IPS DF 6.9 (cell line): ENCODE measurements at regions not wholly inside any gene's neighbourhood (a gene's known extent, or its start where the extent isn't known, plus 50 kb on each side); places are given as distances from the start of the nearest gene placed in this dataset.

ENCODE experiments used
- DNase-seq: peaks from one replicate; pipeline ENCODE4 v3.0.0-alpha.2; 2013; ENCODE audit warnings: low read depth, low spot score
- H3K27ac ChIP-seq: one replicate; pipeline ENCODE4 v1.5.1; 2013; ENCODE audit warnings: low read length, control low read depth
- H3K27me3 ChIP-seq: 2 replicates; pipeline ENCODE4 v1.6.1; 2013; ENCODE audit warnings: mild to moderate bottlenecking, low read length; ENCODE audit not compliant: control insufficient read depth, insufficient read depth
- H3K36me3 ChIP-seq: 2 replicates; pipeline ENCODE4 v1.6.1; 2013; ENCODE audit warnings: low read length; ENCODE audit not compliant: control insufficient read depth, insufficient read depth
- H3K4me1 ChIP-seq: 2 replicates; pipeline ENCODE4 v1.6.1; 2013; ENCODE audit warnings: low read length; ENCODE audit not compliant: control insufficient read depth, insufficient read depth
- H3K4me3 ChIP-seq: 2 replicates; pipeline ENCODE4 v1.5.1; 2013; ENCODE audit warnings: mild to moderate bottlenecking, low read length
- H3K9me3 ChIP-seq: 2 replicates; pipeline ENCODE4 v1.6.1; 2013; ENCODE audit warnings: low read length, inconsistent platforms; ENCODE audit not compliant: control insufficient read depth, insufficient read depth
- WGBS: extraction: QIAGEN DNeasy Blood & Tissue Kit; methylation state at CpG from one replicate; pipeline ENCODE4 v1.1.7; 2013; ENCODE audit warnings: mixed read lengths, missing lambda C conversion rate; ENCODE audit not compliant: insufficient read length, insufficient coverage; 5-methylcytosine and 5-hydroxymethylcytosine counted together

GRCh38 chr1:239723776-239724367, 337.5 kb downstream of the CHRM3 start:
- WGBS, result no CpG with 5 or more reads among the region's 2 CpGs
- Histone ChIP-seq H3K4me3 (no peak overlapping the region), H3K36me3 (no peaks in the 10 kb centered on the region), H3K27ac (no peak overlapping the region), H3K4me1 (0 out of 2 replicates have a peak, but pooled peaks cover 1% of the 10 kb centered on the region), H3K27me3 (no peaks in the 10 kb centered on the region), H3K9me3 (no peaks in the 10 kb centered on the region)
- no peak for DNase-seq

GRCh38 chr1:239725371-239725770, 339.0 kb downstream of the CHRM3 start:
- Histone ChIP-seq H3K27me3 (no peaks in the 10 kb centered on the region), H3K4me3 (no peak overlapping the region), H3K27ac (no peak overlapping the region), H3K9me3 (no peaks in the 10 kb centered on the region), H3K36me3 (no peaks in the 10 kb centered on the region), H3K4me1 (0 out of 2 replicates have a peak, but pooled peaks cover 1% of the 10 kb centered on the region)
- WGBS, result no CpG with 5 or more reads among the region's 6 CpGs
- DNase-seq, result no peak

GRCh38 chr1:239725933-239726332, 339.6 kb downstream of the CHRM3 start:
- DNase-seq, result no peak
- H3K4me3 ChIP-seq, result no peak overlapping the region
- no peaks in the 10 kb centered on the region for H3K36me3 ChIP-seq
- 0 out of 2 replicates have a peak, but pooled peaks cover 1% of the 10 kb centered on the region for H3K4me1 ChIP-seq
- no CpG with 5 or more reads among the region's 5 CpGs for WGBS
- no peaks in the 10 kb centered on the region for H3K9me3 ChIP-seq
- H3K27me3 ChIP-seq, result no peaks in the 10 kb centered on the region
- no peak overlapping the region for H3K27ac ChIP-seq

GRCh38 chr1:239730378-239730777, 344.0 kb downstream of the CHRM3 start:
- no peaks in the 10 kb centered on the region for H3K27me3 ChIP-seq
- H3K4me3 ChIP-seq, result no peak overlapping the region
- no peaks in the 10 kb centered on the region for H3K9me3 ChIP-seq
- DNase-seq, result no peak
- no peaks in the 10 kb centered on the region for H3K36me3 ChIP-seq
- no peak overlapping the region for H3K27ac ChIP-seq
- 0 out of 2 replicates have a peak, but pooled peaks cover 1% of the 10 kb centered on the region for H3K4me1 ChIP-seq
- no CpG with 5 or more reads among the region's 2 CpGs for WGBS

GRCh38 chr1:239731082-239731748, 344.8 kb downstream of the CHRM3 start:
- no peak overlapping the region for H3K27ac ChIP-seq

GRCh38 chr1:239732770-239733169, 346.4 kb downstream of the CHRM3 start:
- no peak overlapping the region for H3K4me3 ChIP-seq
- H3K4me1 ChIP-seq, result no peaks in the 10 kb centered on the region
- DNase-seq, result no peak
- no peaks in the 10 kb centered on the region for H3K36me3 ChIP-seq
- no peaks in the 10 kb centered on the region for H3K9me3 ChIP-seq
- H3K27ac ChIP-seq, result no peak overlapping the region
- WGBS, result no CpG with 5 or more reads among the region's 2 CpGs
- H3K27me3 ChIP-seq, result no peaks in the 10 kb centered on the region

More at GRCh38 chr1:239731082-239731748, 344.8 kb downstream of the CHRM3 start:
- Histone ChIP-seq H3K36me3 (no peaks in the 10 kb centered on the region), H3K4me3 (no peak overlapping the region), H3K27me3 (no peaks in the 10 kb centered on the region), H3K4me1 (0 out of 2 replicates have a peak, but pooled peaks cover 1% of the 10 kb centered on the region), H3K9me3 (no peaks in the 10 kb centered on the region)
- DNase-seq, result no peak
- no CpG with 5 or more reads among the region's 5 CpGs for WGBS

GRCh38 chr1:239733995-239734394, 347.6 kb downstream of the CHRM3 start:
- no peak for DNase-seq
- Histone ChIP-seq H3K9me3 (no peaks in the 10 kb centered on the region), H3K4me1 (no peaks in the 10 kb centered on the region), H3K36me3 (no peaks in the 10 kb centered on the region), H3K27me3 (no peaks in the 10 kb centered on the region), H3K4me3 (no peak overlapping the region), H3K27ac (no peak overlapping the region)
- no CpG with 5 or more reads among the region's 3 CpGs for WGBS

GRCh38 chr1:239735111-239735510, 348.7 kb downstream of the CHRM3 start:
- Histone ChIP-seq H3K4me1 (no peaks in the 10 kb centered on the region), H3K27ac (no peak overlapping the region), H3K4me3 (no peak overlapping the region), H3K9me3 (no peaks in the 10 kb centered on the region), H3K27me3 (no peaks in the 10 kb centered on the region), H3K36me3 (no peaks in the 10 kb centered on the region)
- no CpG with 5 or more reads among the region's 2 CpGs for WGBS
- no peak for DNase-seq

GRCh38 chr1:239736479-239736878, 350.1 kb downstream of the CHRM3 start:
- Histone ChIP-seq H3K4me3 (no peak overlapping the region), H3K27ac (no peak overlapping the region), H3K27me3 (no peaks in the 10 kb centered on the region), H3K9me3 (no peaks in the 10 kb centered on the region), H3K36me3 (no peaks in the 10 kb centered on the region), H3K4me1 (no peaks in the 10 kb centered on the region)
- DNase-seq, result no peak
- no CpG with 5 or more reads among the region's 2 CpGs for WGBS

GRCh38 chr1:239739375-239739774, 352.3 kb upstream of the FMN2 start:
- no CpG with 5 or more reads among the region's 2 CpGs for WGBS
- Histone ChIP-seq H3K27ac (no peak overlapping the region), H3K9me3 (no peaks in the 10 kb centered on the region), H3K4me3 (no peak overlapping the region), H3K27me3 (no peaks in the 10 kb centered on the region), H3K4me1 (no peaks in the 10 kb centered on the region), H3K36me3 (no peaks in the 10 kb centered on the region)
- no peak for DNase-seq

GRCh38 chr1:239739919-239740318, 351.8 kb upstream of the FMN2 start:
- Histone ChIP-seq H3K9me3 (no peaks in the 10 kb centered on the region), H3K4me3 (no peak overlapping the region), H3K36me3 (no peaks in the 10 kb centered on the region), H3K4me1 (no peaks in the 10 kb centered on the region), H3K27me3 (no peaks in the 10 kb centered on the region), H3K27ac (no peak overlapping the region)
- no CpG with 5 or more reads among the region's 2 CpGs for WGBS
- DNase-seq, result no peak
